Pancreas (tissue), 10 donors: ENCODE measurements at regions not wholly inside any gene's neighbourhood (a gene's known extent, or its start where the extent isn't known, plus 50 kb on each side); places are given as distances from the start of the nearest gene placed in this dataset.

ENCODE experiments used
- ATAC-seq, 4 donors: fragments of 200-7000 bp; cut with Tn5 transposase; one replicate each; pipeline versions ENCODE4 v1.8.0 to v1.9.1; 2020; ENCODE audit warnings: mild to moderate bottlenecking in 4 of 4, moderate library complexity in 4 of 4
- DNase-seq, 6 donors: peaks; one replicate each; pipeline ENCODE4 v3.0.0-alpha.2; 2020
- FAIRE-seq: peaks from 2 replicates; lab custom pipeline; 2012; peaks lifted over from hg19 to GRCh38; lab: Jason Lieb, UNC
- H3K27ac ChIP-seq, 4 donors: fragments of 200-600 bp; sonication (generic); 1 replicate in 3 of 4; 2 replicates in 1 of 4; pipeline versions ENCODE4 v1.5.0 to v1.8.0; 2020
- H3K27me3 ChIP-seq, 4 donors: fragments of 200-600 bp; one replicate each; pipeline ENCODE4 v1.8.0; 2021
- H3K36me3 ChIP-seq, 3 donors: fragments of 200-600 bp; sonication (generic) in 1 of 3; one replicate each; pipeline versions ENCODE4 v1.5.0 to v1.8.0; 2020 to 2021
- H3K4me1 ChIP-seq, 3 donors: fragments of 200-600 bp; one replicate each; pipeline ENCODE4 v1.8.0; 2021
- H3K4me3 ChIP-seq, 4 donors: fragments of 200-600 bp; sonication (generic) in 2 of 4; one replicate each; pipeline versions ENCODE4 v1.5.0 to v1.8.0; 2020 to 2021
- H3K9me3 ChIP-seq, 4 donors: fragments of 200-600 bp; one replicate each; pipeline ENCODE4 v1.8.0; 2021
- CTCF ChIP-seq, 4 donors: fragments of 200-600 bp; sonication (generic) in 3 of 4; IDR thresholded peaks; one replicate each; pipeline versions ENCODE4 v1.5.0 to v1.8.0; 2021; ENCODE audit warnings: antibody characterized with exemption in 4 of 4
- WGBS, 2 donors: extraction: QIAGEN DNeasy Blood & Tissue Kit; methylation state at CpG; one replicate each; pipeline ENCODE4 v1.1.7; 2013; 5-methylcytosine and 5-hydroxymethylcytosine counted together
- intact Hi-C, 3 donors: fragments of 100-400 bp; cut with DNase I; formaldehyde crosslinking; loops; one replicate each; pipeline versions ENCODE4 v1.11.1 to v1.14.2; 2022
- donor health status: healthy with polysubstance abuse.
- donor health status: DM: no; HTN: no; CAD: no; lungs with moderate emphysema.
- donor health status: DM: no; HTN: no; CAD: no.
- donor health status: control.
- donor health status: control.
- donor health status: Bipolar disorder and iron deficiency.
- donor health status: DM: yes; HTN: yes; CAD: no.
- donor health status: DM: no; HTN: no; CAD: no.
- donor health status: DM: no; HTN: no; CAD: no.
- donor health status: DM: yes; HTN: yes; CAD: no.

GRCh38 chr4:125497861-125498260, 183.1 kb downstream of the FAT4 start:
- ATAC-seq (no peak), FAIRE-seq (no peak), DNase-seq (no peak)
- WGBS, 2 donors = 79 to 84% methylated on average over 1 of the region's 1 CpG
- intact Hi-C loops = no loop called here
- Histone ChIP-seq H3K27me3 (no peaks in the 10 kb centered on the region), H3K4me1 (no peaks in the 10 kb centered on the region), H3K36me3 (no peaks in the 10 kb centered on the region), H3K4me3 (no peak overlapping the region), H3K27ac (no peak overlapping the region), H3K9me3 (no peaks in the 10 kb centered on the region)
- TF ChIP-seq CTCF (IDR thresholded peaks at IDR 0.05) = no peak

- no peak for FAIRE-seq
- H3K4me1 ChIP-seq = no peaks in the 10 kb centered on the region
- intact Hi-C loops = no loop called here
- no peaks in the 10 kb centered on the region for H3K27me3 ChIP-seq
- WGBS, 2 donors = 53 to 71% methylated on average over 1 of the region's 1 CpG
- ATAC-seq = no peak
- no peaks in the 10 kb centered on the region for H3K9me3 ChIP-seq
- TF ChIP-seq CTCF (IDR thresholded peaks at IDR 0.05) = no peak
- DNase-seq = no peak
- no peak overlapping the region for H3K27ac ChIP-seq
- H3K4me3 ChIP-seq = no peak overlapping the region
- H3K36me3 ChIP-seq = no peaks in the 10 kb centered on the region
Observed at GRCh38 chr4:125498981-125499380, 184.2 kb downstream of the FAT4 start.

GRCh38 chr4:125501090-125501489, 186.3 kb downstream of the FAT4 start:
- H3K27ac ChIP-seq = no peak overlapping the region
- ATAC-seq = no peak
- H3K4me1 ChIP-seq = no peaks in the 10 kb centered on the region
- intact Hi-C loops = no loop called here
- no peak for FAIRE-seq
- H3K4me3 ChIP-seq = no peak overlapping the region
- WGBS, 2 donors = 54 to 70% methylated on average over 3 of the region's 3 CpGs
- no peaks in the 10 kb centered on the region for H3K36me3 ChIP-seq
- TF ChIP-seq CTCF (IDR thresholded peaks at IDR 0.05) = no peak
- no peak for DNase-seq
- peaks cover 0 to 4% (median 0%) of the 10 kb centered on the region in 4 donors for H3K27me3 ChIP-seq
- no peaks in the 10 kb centered on the region for H3K9me3 ChIP-seq

GRCh38 chr4:125501568-125501967, 186.8 kb downstream of the FAT4 start:
- WGBS, 2 donors = 44 to 45% methylated on average over 4 of the region's 4 CpGs
- Histone ChIP-seq H3K27ac (no peak overlapping the region), H3K9me3 (no peaks in the 10 kb centered on the region), H3K36me3 (no peaks in the 10 kb centered on the region), H3K27me3 (peaks cover 0 to 7% (median 0%) of the 10 kb centered on the region in 4 donors), H3K4me1 (no peaks in the 10 kb centered on the region), H3K4me3 (no peak overlapping the region)
- DNase-seq (no peak), FAIRE-seq (no peak), ATAC-seq (no peak)
- intact Hi-C loops = no loop called here
- TF ChIP-seq CTCF (IDR thresholded peaks at IDR 0.05) = no peak

GRCh38 chr4:125505621-125506020, 190.9 kb downstream of the FAT4 start:
- ATAC-seq (no peak), FAIRE-seq (no peak), DNase-seq (no peak)
- 52 to 69% methylated on average over 4 of the region's 4 CpGs for WGBS, 2 donors
- intact Hi-C loops = no loop called here
- Histone ChIP-seq H3K9me3 (no peaks in the 10 kb centered on the region), H3K27ac (no peak overlapping the region), H3K4me1 (no peaks in the 10 kb centered on the region), H3K36me3 (no peaks in the 10 kb centered on the region), H3K4me3 (no peak overlapping the region), H3K27me3 (peaks cover 0 to 7% (median 0%) of the 10 kb centered on the region in 4 donors)
- TF ChIP-seq CTCF (IDR thresholded peaks at IDR 0.05) = no peak
